HepG2 (cell line): ENCODE measurements at regions not wholly inside any gene's neighbourhood (a gene's known extent, or its start where the extent isn't known, plus 50 kb on each side); places are given as distances from the start of the nearest gene placed in this dataset.

Source experiments
- ATAC-seq: fragments of 200-7000 bp; cut with Tn5 transposase; 3 replicates; pipeline ENCODE4 v1.9.1; 2020; ENCODE audit warnings: mild to moderate bottlenecking, moderate library complexity
- BruUV-seq: library from RNA; stranded (reverse); fragments of 400-500 nt; replicated peaks from 2 replicates; lab custom pipeline; 2021; lab: Mats Ljungman, UMichigan
- CTCF ChIA-PET: fragments of 300-600 bp; formaldehyde crosslinking; extraction: SDS; loops from one replicate; lab custom pipeline; 2021; ENCODE audit warnings: low total read pairs, inconsistent platforms, low intra/inter-chr PET ratio; lab: Yijun Ruan, JAX
- POLR2A ChIA-PET: fragments of 350-600 bp; sonication (Branson Sonifier 250); formaldehyde crosslinking; loops from one replicate; lab custom pipeline; 2020; ENCODE audit warnings: antibody characterized with exemption, inconsistent platforms; lab: Yijun Ruan, JAX
- DNase-seq: peaks from one replicate; pipeline ENCODE4 v3.0.0-alpha.2; 2015; ENCODE audit warnings: low spot score
- FAIRE-seq: peaks from 3 replicates; lab custom pipeline; 2011; peaks lifted over from hg19 to GRCh38; lab: Jason Lieb, UNC
- H2AFZ ChIP-seq: one replicate; pipeline ENCODE4 v1.6.1; 2011; ENCODE audit warnings: low read length, inconsistent platforms
- H3K27ac ChIP-seq: fragments of 300-600 bp; 3 replicates; pipeline ENCODE4 v1.8.0; 2011; ENCODE audit warnings: mixed run types, mild to moderate bottlenecking, mixed read lengths, low read length, inconsistent platforms; ENCODE audit not compliant: insufficient read depth; ENCODE audit errors: extremely low read length
- H3K27me3 ChIP-seq, 2 experiments: fragments of 200-600 bp in 1 of 2; 2 replicates in 1 of 2; 3 replicates in 1 of 2; pipeline versions ENCODE4 v1.6.0 to v1.8.0; 2011; ENCODE audit warnings: low read length in 2 of 2, mild to moderate bottlenecking in 2 of 2, moderate library complexity in 2 of 2, inconsistent platforms in 1 of 2; ENCODE audit not compliant: insufficient read depth in 2 of 2, control insufficient read depth in 1 of 2
- H3K36me3 ChIP-seq, 2 experiments: fragments of 200-600 bp in 1 of 2; replicated peaks in 1 of 2; 2 replicates in 1 of 2; 3 replicates in 1 of 2; pipeline versions ENCODE4 v1.5.1 to v1.8.0; 2011; ENCODE audit warnings: low read length in 2 of 2, inconsistent platforms in 1 of 2; ENCODE audit not compliant: insufficient read depth in 2 of 2, control insufficient read depth in 1 of 2
- H3K4me1 ChIP-seq: 2 replicates; pipeline ENCODE4 v1.5.1; 2012; ENCODE audit warnings: low read length, inconsistent platforms; ENCODE audit not compliant: insufficient read depth
- H3K4me2 ChIP-seq: 2 replicates; pipeline ENCODE4 v1.6.0; 2011; ENCODE audit warnings: low read depth, low read length, inconsistent platforms
- H3K4me3 ChIP-seq, 3 experiments: fragments of 200-600 bp in 1 of 3; sonication (generic), shearing (Covaris generic) in 1 of 3; replicated peaks in 1 of 3; 2 replicates each; pipeline ENCODE4 v1.5.1; 2011 to 2016; ENCODE audit warnings: low read length in 3 of 3, inconsistent platforms in 2 of 3, low read depth in 2 of 3, mild to moderate bottlenecking in 2 of 3, control low read depth in 1 of 3, mixed read lengths in 1 of 3; ENCODE audit not compliant: insufficient read depth in 1 of 3
- H3K79me2 ChIP-seq: one replicate; pipeline ENCODE4 v1.6.1; 2011; ENCODE audit warnings: low read length, inconsistent platforms; ENCODE audit not compliant: insufficient read depth
- H3K9ac ChIP-seq: 2 replicates; pipeline ENCODE4 v1.6.0; 2011; ENCODE audit warnings: mild to moderate bottlenecking, low read depth, low read length, inconsistent platforms; ENCODE audit not compliant: insufficient read depth
- H3K9me3 ChIP-seq: 2 replicates; pipeline ENCODE4 v1.5.1; 2012; ENCODE audit warnings: mild to moderate bottlenecking, low read length
- H4K20me1 ChIP-seq: 2 replicates; pipeline ENCODE4 v1.6.0; 2011; ENCODE audit warnings: inconsistent platforms, mild to moderate bottlenecking, low read length, moderate library complexity; ENCODE audit not compliant: insufficient read depth
- HIVEP1 ChIP-seq: sonication (generic); formaldehyde crosslinking; IDR thresholded peaks from 2 replicates; pipeline ENCODE4 v1.4.0; 2020; ENCODE audit warnings: mild to moderate bottlenecking, missing genetic modification reagents
- HMGA1 ChIP-seq: sonication (generic); formaldehyde crosslinking; conservative IDR thresholded peaks from 2 replicates; pipeline ENCODE4 v1.4.0; 2020; ENCODE audit warnings: missing genetic modification reagents
- KDM3A ChIP-seq: IDR thresholded peaks from 2 replicates; pipeline ENCODE4 v1.6.1; 2018; ENCODE audit warnings: low read depth, missing compliant biosample characterization
- KLF6 ChIP-seq: IDR thresholded peaks from 2 replicates; pipeline ENCODE4 v1.8.0; 2016; ENCODE audit warnings: missing biosample characterization, missing genetic modification reagents
- TEAD3 ChIP-seq: optimal IDR thresholded peaks from 2 replicates; pipeline ENCODE3; 2016; ENCODE audit warnings: borderline replicate concordance
- ZC3H4 ChIP-seq: sonication (generic); formaldehyde crosslinking; IDR thresholded peaks from 2 replicates; pipeline ENCODE4 v1.4.0; 2020; ENCODE audit warnings: missing genetic modification reagents, borderline replicate concordance
- ZNF564 ChIP-seq: sonication (generic); formaldehyde crosslinking; IDR thresholded peaks from 2 replicates; pipeline ENCODE4 v1.8.1; 2023; ENCODE audit warnings: mild to moderate bottlenecking, missing genetic modification reagents
- in situ Hi-C: cut with HindIII; loops from 2 replicates; pipeline ENCODE4 v1.10.0; 2017; ENCODE audit warnings: low pct_unique_long_range_greater_than_20kb; ENCODE audit not compliant: extremely low pct_ligation_motif_present
- intact Hi-C: fragments of 100-400 bp; cut with micrococcal nuclease; formaldehyde crosslinking; loops from one replicate; pipeline ENCODE4 v1.10.0; 2022; ENCODE audit not compliant: unreplicated experiment
- TF ChIP-seq, protein P1 (sequence below): sonication (generic); formaldehyde crosslinking; IDR thresholded peaks from 2 replicates; pipeline ENCODE4 v1.4.0; 2020; ENCODE audit warnings: missing genetic modification reagents
- TF ChIP-seq, protein P2 (sequence below), 2 experiments: sonication (generic) in 1 of 2; formaldehyde crosslinking in 1 of 2; IDR thresholded peaks; 2 replicates each; pipeline versions ENCODE4 v1.4.0 to v1.6.1; 2016 to 2020; ENCODE audit warnings: borderline replicate concordance in 1 of 2, low read depth in 1 of 2, mild to moderate bottlenecking in 1 of 2, missing genetic modification reagents in 1 of 2
- TF ChIP-seq, protein P3 (sequence below): sonication (generic); formaldehyde crosslinking; IDR thresholded peaks from 2 replicates; pipeline ENCODE4 v1.9.0; 2021; ENCODE audit warnings: missing genetic modification reagents, borderline replicate concordance

DNA sequence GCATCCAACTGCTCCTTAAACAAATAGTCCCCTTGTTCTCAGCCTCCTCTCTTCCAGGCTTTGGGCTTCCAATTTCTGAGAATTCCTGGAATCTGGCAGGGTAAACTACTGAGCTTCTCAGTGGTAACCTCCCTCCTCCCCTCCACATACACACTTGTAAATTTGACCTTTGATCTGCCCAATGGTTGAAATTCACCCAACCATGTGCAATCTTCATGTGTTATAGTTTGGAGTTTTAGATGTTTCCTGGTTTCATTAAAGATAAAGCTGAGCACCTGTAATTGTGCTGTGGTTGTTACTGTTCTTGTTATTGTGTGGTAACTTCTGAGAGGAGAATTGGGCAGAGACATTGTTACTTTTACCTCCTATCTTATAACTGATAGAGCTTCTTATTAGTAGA is 328.4 kb downstream of the TPBG start:
- BruUV-seq = no TSS peak
- ATAC-seq = no peak
- Histone ChIP-seq H3K27ac (no peak overlapping the region), H4K20me1 (no peaks in the 10 kb centered on the region), H3K4me3 (no peak overlapping the region), H3K36me3 (no peaks in the 10 kb centered on the region), H3K9ac (no peak overlapping the region), H3K4me2 (no peak overlapping the region), H3K9me3 (no peaks in the 10 kb centered on the region)
- POLR2A ChIA-PET = no interaction called here
- in situ Hi-C loops = no loop called here
- intact Hi-C loops = no loop called here
- no peak for FAIRE-seq
- TF ChIP-seq HMGA1 (CRISPR knock-in tag) = no peak
- TF ChIP-seq ZC3H4 (CRISPR knock-in tag) = no peak
- TF ChIP-seq ZNF564 = no peak
- TF ChIP-seq, protein P1, sequence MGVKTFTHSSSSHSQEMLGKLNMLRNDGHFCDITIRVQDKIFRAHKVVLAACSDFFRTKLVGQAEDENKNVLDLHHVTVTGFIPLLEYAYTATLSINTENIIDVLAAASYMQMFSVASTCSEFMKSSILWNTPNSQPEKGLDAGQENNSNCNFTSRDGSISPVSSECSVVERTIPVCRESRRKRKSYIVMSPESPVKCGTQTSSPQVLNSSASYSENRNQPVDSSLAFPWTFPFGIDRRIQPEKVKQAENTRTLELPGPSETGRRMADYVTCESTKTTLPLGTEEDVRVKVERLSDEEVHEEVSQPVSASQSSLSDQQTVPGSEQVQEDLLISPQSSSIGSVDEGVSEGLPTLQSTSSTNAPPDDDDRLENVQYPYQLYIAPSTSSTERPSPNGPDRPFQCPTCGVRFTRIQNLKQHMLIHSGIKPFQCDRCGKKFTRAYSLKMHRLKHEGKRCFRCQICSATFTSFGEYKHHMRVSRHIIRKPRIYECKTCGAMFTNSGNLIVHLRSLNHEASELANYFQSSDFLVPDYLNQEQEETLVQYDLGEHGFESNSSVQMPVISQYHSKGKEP = no peak
- TF ChIP-seq, protein P2, sequence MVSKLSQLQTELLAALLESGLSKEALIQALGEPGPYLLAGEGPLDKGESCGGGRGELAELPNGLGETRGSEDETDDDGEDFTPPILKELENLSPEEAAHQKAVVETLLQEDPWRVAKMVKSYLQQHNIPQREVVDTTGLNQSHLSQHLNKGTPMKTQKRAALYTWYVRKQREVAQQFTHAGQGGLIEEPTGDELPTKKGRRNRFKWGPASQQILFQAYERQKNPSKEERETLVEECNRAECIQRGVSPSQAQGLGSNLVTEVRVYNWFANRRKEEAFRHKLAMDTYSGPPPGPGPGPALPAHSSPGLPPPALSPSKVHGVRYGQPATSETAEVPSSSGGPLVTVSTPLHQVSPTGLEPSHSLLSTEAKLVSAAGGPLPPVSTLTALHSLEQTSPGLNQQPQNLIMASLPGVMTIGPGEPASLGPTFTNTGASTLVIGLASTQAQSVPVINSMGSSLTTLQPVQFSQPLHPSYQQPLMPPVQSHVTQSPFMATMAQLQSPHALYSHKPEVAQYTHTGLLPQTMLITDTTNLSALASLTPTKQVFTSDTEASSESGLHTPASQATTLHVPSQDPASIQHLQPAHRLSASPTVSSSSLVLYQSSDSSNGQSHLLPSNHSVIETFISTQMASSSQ (IDR thresholded peaks at IDR 0.05; ENCODE audit: low read depth) = no peak
- TF ChIP-seq, protein P2 (CRISPR knock-in tag; IDR thresholded peaks at IDR 0.05; ENCODE audit: borderline replicate concordance) = no peak
- no peak for TF ChIP-seq HIVEP1 (CRISPR knock-in tag)
- TF ChIP-seq, protein P3, sequence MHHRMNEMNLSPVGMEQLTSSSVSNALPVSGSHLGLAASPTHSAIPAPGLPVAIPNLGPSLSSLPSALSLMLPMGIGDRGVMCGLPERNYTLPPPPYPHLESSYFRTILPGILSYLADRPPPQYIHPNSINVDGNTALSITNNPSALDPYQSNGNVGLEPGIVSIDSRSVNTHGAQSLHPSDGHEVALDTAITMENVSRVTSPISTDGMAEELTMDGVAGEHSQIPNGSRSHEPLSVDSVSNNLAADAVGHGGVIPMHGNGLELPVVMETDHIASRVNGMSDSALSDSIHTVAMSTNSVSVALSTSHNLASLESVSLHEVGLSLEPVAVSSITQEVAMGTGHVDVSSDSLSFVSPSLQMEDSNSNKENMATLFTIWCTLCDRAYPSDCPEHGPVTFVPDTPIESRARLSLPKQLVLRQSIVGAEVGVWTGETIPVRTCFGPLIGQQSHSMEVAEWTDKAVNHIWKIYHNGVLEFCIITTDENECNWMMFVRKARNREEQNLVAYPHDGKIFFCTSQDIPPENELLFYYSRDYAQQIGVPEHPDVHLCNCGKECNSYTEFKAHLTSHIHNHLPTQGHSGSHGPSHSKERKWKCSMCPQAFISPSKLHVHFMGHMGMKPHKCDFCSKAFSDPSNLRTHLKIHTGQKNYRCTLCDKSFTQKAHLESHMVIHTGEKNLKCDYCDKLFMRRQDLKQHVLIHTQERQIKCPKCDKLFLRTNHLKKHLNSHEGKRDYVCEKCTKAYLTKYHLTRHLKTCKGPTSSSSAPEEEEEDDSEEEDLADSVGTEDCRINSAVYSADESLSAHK (CRISPR knock-in tag) = no peak
- TF ChIP-seq TEAD3 = no peak
- TF ChIP-seq KDM3A (CRISPR knock-in tag) = no peak
- TF ChIP-seq KLF6 (CRISPR knock-in tag) = no peak
- TF ChIP-seq, all 625 proteins: peak for 0
- no peak for DNase-seq
- no peaks in the 10 kb centered on the region for H3K79me2 ChIP-seq
- H2AFZ ChIP-seq = no peak overlapping the region
- CTCF ChIA-PET = no interaction called here
- H3K27me3 ChIP-seq = no peaks in the 10 kb centered on the region
- peaks cover 6% of the 10 kb centered on the region for H3K4me1 ChIP-seq
